ENCODE measurements at regions not wholly inside any gene's neighbourhood (a gene's known extent, or its start where the extent isn't known, plus 50 kb on each side); places are given as distances from the start of the nearest gene placed in this dataset.

DNA sequence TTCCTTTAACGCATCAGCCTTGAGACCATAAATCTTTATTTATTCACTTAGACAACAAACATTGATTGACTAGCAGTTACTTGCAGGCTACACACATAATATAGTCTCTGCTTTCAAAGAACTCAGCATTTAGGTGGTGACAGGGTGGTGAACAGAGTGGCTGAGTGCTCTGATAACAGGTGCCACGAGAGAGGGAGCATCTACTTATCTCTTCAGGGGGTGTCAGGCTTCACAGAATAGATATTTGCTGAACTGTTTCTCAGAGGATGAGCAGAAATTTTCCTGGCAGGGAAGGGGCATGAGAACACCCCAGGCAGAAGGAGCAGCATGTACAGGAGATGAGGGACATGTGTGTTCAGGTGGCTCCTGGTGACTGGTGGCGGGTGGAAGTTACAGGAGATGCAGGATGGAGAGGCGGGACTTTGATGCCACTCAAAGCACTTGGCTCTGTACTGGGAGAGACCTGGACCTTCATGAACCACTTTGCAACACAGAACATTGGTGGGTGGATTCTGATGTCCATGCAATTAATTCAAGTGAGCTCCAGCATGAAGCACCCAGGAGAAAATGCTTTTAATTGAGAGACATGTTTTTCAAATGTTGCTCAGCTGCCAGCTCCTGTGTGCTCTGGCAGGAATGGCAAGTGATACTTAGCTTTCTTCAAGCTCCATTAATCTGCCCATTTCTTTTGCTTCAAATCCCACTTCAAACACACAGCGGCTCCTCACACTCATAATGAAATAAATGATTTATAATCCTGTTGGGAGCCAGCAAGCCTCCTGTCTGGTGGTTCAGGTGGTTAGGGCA is 248.9 kb downstream of the MYCN start:
- no peaks in the 10 kb centered on the region for H3F3A ChIP-seq (replicated peaks; ENCODE audit: insufficient read depth)
- H3K4me2 ChIP-seq = no peak overlapping the region
- H3K27me3 ChIP-seq (ENCODE audit: insufficient read depth) = no peaks in the 10 kb centered on the region
- ChIA-PET CTCF (no interaction called here), POLR2A (no interaction called here)
- H3K9me3 ChIP-seq = no peaks in the 10 kb centered on the region; the same call in 1 of the 2 replicates
- no peaks in the 10 kb centered on the region for H4K20me1 ChIP-seq (ENCODE audit: insufficient read depth)
- no peak overlapping the region for H3K9ac ChIP-seq
- H3K36me3 ChIP-seq (replicated peaks in 1 of 2; ENCODE audit: control insufficient read depth in 1 of 2, insufficient read depth in 2 of 2, low read length in 1 of 2) = no peaks in the 10 kb centered on the region
- no peak overlapping the region for H2AFZ ChIP-seq (ENCODE audit: low read depth)
- H3K27ac ChIP-seq (ENCODE audit: low read depth in 2 of 2, low read length in 1 of 2) = no peak overlapping the region
- no peak overlapping the region for H3K4me3 ChIP-seq (ENCODE audit: low read depth in 2 of 2, low read length in 1 of 2)
- TF ChIP-seq, protein P1, sequence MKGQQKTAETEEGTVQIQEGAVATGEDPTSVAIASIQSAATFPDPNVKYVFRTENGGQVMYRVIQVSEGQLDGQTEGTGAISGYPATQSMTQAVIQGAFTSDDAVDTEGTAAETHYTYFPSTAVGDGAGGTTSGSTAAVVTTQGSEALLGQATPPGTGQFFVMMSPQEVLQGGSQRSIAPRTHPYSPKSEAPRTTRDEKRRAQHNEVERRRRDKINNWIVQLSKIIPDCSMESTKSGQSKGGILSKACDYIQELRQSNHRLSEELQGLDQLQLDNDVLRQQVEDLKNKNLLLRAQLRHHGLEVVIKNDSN (IDR thresholded peaks at IDR 0.05; ENCODE audit: borderline replicate concordance, low read depth) = no peak
- TF ChIP-seq MEF2A (IDR thresholded peaks at IDR 0.05; ENCODE audit: borderline replicate concordance, low read depth) (no peak), FOXM1 (IDR thresholded peaks at IDR 0.05; ENCODE audit: low read depth) (no peak), ELF1 (IDR thresholded peaks at IDR 0.05) (no peak), MXI1 (IDR thresholded peaks at IDR 0.05; ENCODE audit: low read depth, low read length) (no peak), EZH2phosphoT487 (IDR thresholded peaks at IDR 0.05; ENCODE audit: borderline replicate concordance, low read depth) (no peak), GATA2 (CRISPR knock-in tag; IDR thresholded peaks at IDR 0.05) (no peak), EP300 (IDR thresholded peaks at IDR 0.05; ENCODE audit: borderline replicate concordance in 1 of 2, low read depth in 1 of 2, low read length in 1 of 2) (no peak)
- TF ChIP-seq, protein P2, sequence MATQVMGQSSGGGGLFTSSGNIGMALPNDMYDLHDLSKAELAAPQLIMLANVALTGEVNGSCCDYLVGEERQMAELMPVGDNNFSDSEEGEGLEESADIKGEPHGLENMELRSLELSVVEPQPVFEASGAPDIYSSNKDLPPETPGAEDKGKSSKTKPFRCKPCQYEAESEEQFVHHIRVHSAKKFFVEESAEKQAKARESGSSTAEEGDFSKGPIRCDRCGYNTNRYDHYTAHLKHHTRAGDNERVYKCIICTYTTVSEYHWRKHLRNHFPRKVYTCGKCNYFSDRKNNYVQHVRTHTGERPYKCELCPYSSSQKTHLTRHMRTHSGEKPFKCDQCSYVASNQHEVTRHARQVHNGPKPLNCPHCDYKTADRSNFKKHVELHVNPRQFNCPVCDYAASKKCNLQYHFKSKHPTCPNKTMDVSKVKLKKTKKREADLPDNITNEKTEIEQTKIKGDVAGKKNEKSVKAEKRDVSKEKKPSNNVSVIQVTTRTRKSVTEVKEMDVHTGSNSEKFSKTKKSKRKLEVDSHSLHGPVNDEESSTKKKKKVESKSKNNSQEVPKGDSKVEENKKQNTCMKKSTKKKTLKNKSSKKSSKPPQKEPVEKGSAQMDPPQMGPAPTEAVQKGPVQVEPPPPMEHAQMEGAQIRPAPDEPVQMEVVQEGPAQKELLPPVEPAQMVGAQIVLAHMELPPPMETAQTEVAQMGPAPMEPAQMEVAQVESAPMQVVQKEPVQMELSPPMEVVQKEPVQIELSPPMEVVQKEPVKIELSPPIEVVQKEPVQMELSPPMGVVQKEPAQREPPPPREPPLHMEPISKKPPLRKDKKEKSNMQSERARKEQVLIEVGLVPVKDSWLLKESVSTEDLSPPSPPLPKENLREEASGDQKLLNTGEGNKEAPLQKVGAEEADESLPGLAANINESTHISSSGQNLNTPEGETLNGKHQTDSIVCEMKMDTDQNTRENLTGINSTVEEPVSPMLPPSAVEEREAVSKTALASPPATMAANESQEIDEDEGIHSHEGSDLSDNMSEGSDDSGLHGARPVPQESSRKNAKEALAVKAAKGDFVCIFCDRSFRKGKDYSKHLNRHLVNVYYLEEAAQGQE (IDR thresholded peaks at IDR 0.05; ENCODE audit: low read depth, low read length) = no peak
- TF ChIP-seq, protein P3, sequence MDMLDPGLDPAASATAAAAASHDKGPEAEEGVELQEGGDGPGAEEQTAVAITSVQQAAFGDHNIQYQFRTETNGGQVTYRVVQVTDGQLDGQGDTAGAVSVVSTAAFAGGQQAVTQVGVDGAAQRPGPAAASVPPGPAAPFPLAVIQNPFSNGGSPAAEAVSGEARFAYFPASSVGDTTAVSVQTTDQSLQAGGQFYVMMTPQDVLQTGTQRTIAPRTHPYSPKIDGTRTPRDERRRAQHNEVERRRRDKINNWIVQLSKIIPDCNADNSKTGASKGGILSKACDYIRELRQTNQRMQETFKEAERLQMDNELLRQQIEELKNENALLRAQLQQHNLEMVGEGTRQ (IDR thresholded peaks at IDR 0.05; ENCODE audit: borderline replicate concordance, low read depth, low read length) = no peak
- no peaks in the 10 kb centered on the region for H3K9me2 ChIP-seq
- 28% methylated on average over 5 of the region's 5 CpGs for WGBS (ENCODE audit: low lambda C conversion rate)
- H3K4me1 ChIP-seq (ENCODE audit: control insufficient read depth in 1 of 2, insufficient read depth in 2 of 2, low read depth in 1 of 2, low read length in 1 of 2) = peaks cover 0 to 30% of the 10 kb centered on the region in 2 experiments; a peak in 1 of 4 replicates
- H3K79me2 ChIP-seq (ENCODE audit: insufficient read depth) = no peaks in the 10 kb centered on the region
- DNase-seq = no peak
